ENCODE measurements at regions not wholly inside any gene's neighbourhood (a gene's known extent, or its start where the extent isn't known, plus 50 kb on each side); places are given as distances from the start of the nearest gene placed in this dataset.

GRCh38 chr11:121890377-121890776 is 225.6 kb downstream of the BLID start:
- Mint-ChIP-seq H3K4me3 (ENCODE audit: unreplicated experiment) (no peak overlapping the region), H3K4me1 (ENCODE audit: unreplicated experiment) (peaks cover 15% of the 10 kb centered on the region), H3K36me3 (ENCODE audit: low read depth, unreplicated experiment) (no peaks in the 10 kb centered on the region), H3K27ac (ENCODE audit: unreplicated experiment) (no peak overlapping the region), H3K9me3 (ENCODE audit: unreplicated experiment) (no peaks in the 10 kb centered on the region), H3K27me3 (ENCODE audit: unreplicated experiment) (peaks cover 1% of the 10 kb centered on the region)
- DNase-seq (ENCODE audit: low spot score): no peak
- no peak for TF ChIP-seq CTCF (IDR thresholded peaks at IDR 0.05; ENCODE audit: unreplicated experiment)

GRCh38 chr11:121889931-121890330 is 226.1 kb downstream of the BLID start:
- H3K27me3 Mint-ChIP-seq (ENCODE audit: unreplicated experiment): peaks cover 1% of the 10 kb centered on the region
- H3K27ac Mint-ChIP-seq (ENCODE audit: unreplicated experiment): no peak overlapping the region
- no peak overlapping the region for H3K4me3 Mint-ChIP-seq (ENCODE audit: unreplicated experiment)
- H3K4me1 Mint-ChIP-seq (ENCODE audit: unreplicated experiment): peaks cover 15% of the 10 kb centered on the region
- TF ChIP-seq CTCF (IDR thresholded peaks at IDR 0.05; ENCODE audit: unreplicated experiment): no peak
- no peaks in the 10 kb centered on the region for H3K36me3 Mint-ChIP-seq (ENCODE audit: low read depth, unreplicated experiment)
- H3K9me3 Mint-ChIP-seq (ENCODE audit: unreplicated experiment): no peaks in the 10 kb centered on the region
- DNase-seq (ENCODE audit: low spot score): no peak

- no peak for DNase-seq (ENCODE audit: low spot score)
- TF ChIP-seq CTCF (IDR thresholded peaks at IDR 0.05; ENCODE audit: unreplicated experiment): no peak
- Mint-ChIP-seq H3K36me3 (ENCODE audit: low read depth, unreplicated experiment) (no peaks in the 10 kb centered on the region), H3K27ac (ENCODE audit: unreplicated experiment) (no peak overlapping the region), H3K27me3 (ENCODE audit: unreplicated experiment) (peaks cover 1% of the 10 kb centered on the region), H3K9me3 (ENCODE audit: unreplicated experiment) (no peaks in the 10 kb centered on the region), H3K4me3 (ENCODE audit: unreplicated experiment) (no peak overlapping the region), H3K4me1 (ENCODE audit: unreplicated experiment) (peaks cover 15% of the 10 kb centered on the region)
These were observed 226.8 kb downstream of the BLID start for GRCh38 chr11:121889186-121889585.

GRCh38 chr11:121887976-121888557 is 227.9 kb downstream of the BLID start:
- no peak overlapping the region for H3K27ac Mint-ChIP-seq (ENCODE audit: unreplicated experiment)
- peaks cover 15% of the 10 kb centered on the region for H3K4me1 Mint-ChIP-seq (ENCODE audit: unreplicated experiment)
- H3K27me3 Mint-ChIP-seq (ENCODE audit: unreplicated experiment): peaks cover 1% of the 10 kb centered on the region
- no peak overlapping the region for H3K4me3 Mint-ChIP-seq (ENCODE audit: unreplicated experiment)
- no peak for DNase-seq (ENCODE audit: low spot score)
- no peaks in the 10 kb centered on the region for H3K9me3 Mint-ChIP-seq (ENCODE audit: unreplicated experiment)
- TF ChIP-seq CTCF (IDR thresholded peaks at IDR 0.05; ENCODE audit: unreplicated experiment): no peak
- H3K36me3 Mint-ChIP-seq (ENCODE audit: low read depth, unreplicated experiment): no peaks in the 10 kb centered on the region

GRCh38 chr11:121887569-121887968 is 228.4 kb downstream of the BLID start:
- Mint-ChIP-seq H3K4me3 (ENCODE audit: unreplicated experiment) (no peak overlapping the region), H3K27ac (ENCODE audit: unreplicated experiment) (no peak overlapping the region), H3K4me1 (ENCODE audit: unreplicated experiment) (peaks cover 11% of the 10 kb centered on the region), H3K27me3 (ENCODE audit: unreplicated experiment) (peaks cover 1% of the 10 kb centered on the region), H3K9me3 (ENCODE audit: unreplicated experiment) (no peaks in the 10 kb centered on the region), H3K36me3 (ENCODE audit: low read depth, unreplicated experiment) (no peaks in the 10 kb centered on the region)
- TF ChIP-seq CTCF (IDR thresholded peaks at IDR 0.05; ENCODE audit: unreplicated experiment): no peak
- no peak for DNase-seq (ENCODE audit: low spot score)
